GM18508 (cell line): ENCODE measurements at regions not wholly inside any gene's neighbourhood (a gene's known extent, or its start where the extent isn't known, plus 50 kb on each side); places are given as distances from the start of the nearest gene placed in this dataset.

ENCODE experiments used
- ATAC-seq: cut with Tn5 transposase; IDR thresholded peaks from one replicate; pipeline ENCODE4 v1.9.1; 2021; ENCODE audit warnings: moderate number of reproducible peaks; ENCODE audit not compliant: insufficient read depth, unreplicated experiment

DNA sequence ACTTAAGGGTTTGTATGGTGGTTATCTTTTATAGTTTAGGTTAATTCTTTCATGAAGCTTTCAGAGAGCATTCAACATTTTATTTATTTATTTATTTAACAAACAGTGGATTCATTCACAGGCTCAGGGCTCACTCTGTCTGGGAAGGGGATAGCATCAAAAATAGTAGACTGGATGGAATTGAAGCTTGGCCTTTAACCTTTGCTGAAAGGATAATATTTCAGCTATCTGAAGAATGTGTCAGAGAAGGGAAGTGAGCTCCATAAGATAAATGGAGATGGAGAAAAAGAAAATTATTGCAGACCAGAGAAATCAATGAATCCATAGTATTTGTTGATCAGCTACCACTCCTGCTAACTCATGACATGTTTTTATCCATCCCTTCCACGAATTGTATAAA, 305.6 kb downstream of the COG6 start:
- ATAC-seq: no peak

- no peak for ATAC-seq
Measured at GRCh38 chr13:39963612-39964011, 308.1 kb downstream of the COG6 start.

DNA sequence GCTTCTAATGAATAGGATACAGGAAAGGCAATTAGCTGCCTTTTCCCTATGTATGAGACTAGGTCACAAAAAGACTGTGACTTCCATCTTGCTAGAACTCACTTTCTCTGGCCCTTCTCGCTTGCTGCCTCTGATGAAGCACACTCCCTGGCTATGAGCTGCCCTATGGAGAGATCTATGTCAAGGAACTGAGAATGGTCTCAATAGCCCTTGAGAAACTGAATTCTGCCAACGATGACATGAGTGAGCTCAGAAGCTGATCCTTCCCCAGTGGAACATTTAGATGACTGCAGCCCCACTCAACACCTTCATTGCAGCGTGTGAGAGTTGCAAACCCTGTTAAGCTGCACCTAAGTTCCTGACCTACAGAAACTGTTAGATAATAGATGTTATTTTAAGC, 309.8 kb downstream of the COG6 start:
- no peak for ATAC-seq

- no peak for ATAC-seq
Measured at GRCh38 chr13:39967199-39967959, 311.9 kb downstream of the COG6 start.

GRCh38 chr13:39968646-39969475, 313.4 kb downstream of the COG6 start:
- ATAC-seq: no peak

GRCh38 chr13:39970177-39970846, 314.9 kb downstream of the COG6 start:
- no peak for ATAC-seq

- ATAC-seq: no peak
Measured at GRCh38 chr13:39971526-39971925, 316.1 kb downstream of the COG6 start.

- ATAC-seq: no peak
Measured at GRCh38 chr13:39976481-39976880, 321.0 kb downstream of the COG6 start.

DNA sequence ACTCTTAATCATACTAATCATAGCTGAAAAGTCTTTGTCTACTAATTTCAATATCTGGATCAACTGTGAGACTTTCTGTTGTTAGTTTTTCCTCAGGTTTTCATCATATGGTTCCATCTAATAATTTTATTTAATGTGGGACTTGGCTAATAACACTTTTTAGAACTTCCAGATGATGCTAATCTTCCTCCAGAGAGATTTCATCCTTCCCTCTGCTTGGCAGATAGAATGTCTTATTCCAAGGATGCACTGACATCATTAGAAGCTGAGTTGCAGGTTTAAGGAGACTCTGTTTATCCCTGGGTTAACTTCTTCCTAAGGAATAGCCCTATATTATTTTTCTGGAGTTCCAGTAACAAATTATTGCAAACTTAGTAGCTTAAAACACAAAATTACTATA, 325.6 kb downstream of the COG6 start:
- no peak for ATAC-seq

- no peak for ATAC-seq
Measured at GRCh38 chr13:39982745-39983144, 327.3 kb downstream of the COG6 start.

DNA sequence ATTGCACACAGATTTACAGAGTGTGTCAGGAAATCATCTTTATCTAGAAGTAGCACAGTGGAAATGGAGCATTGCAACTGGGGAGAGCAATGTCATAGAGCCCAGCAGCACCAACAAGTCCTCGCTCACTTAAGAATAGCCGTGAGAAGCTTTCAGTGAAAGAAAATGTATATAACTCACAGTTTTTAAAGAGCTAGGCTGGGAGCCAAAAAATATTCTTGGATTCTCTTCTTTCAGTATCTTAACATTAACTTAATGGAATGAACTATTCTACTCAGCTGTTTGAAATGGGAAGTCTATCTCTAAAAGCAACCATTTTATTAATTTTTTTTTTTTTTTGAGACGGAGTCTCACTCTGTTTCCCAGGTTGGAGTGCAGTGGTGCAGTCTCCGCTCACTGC, 329.6 kb downstream of the COG6 start:
- ATAC-seq: no peak

- ATAC-seq: no peak
Measured at GRCh38 chr13:39988351-39988750, 332.9 kb downstream of the COG6 start.

- no peak for ATAC-seq
Measured at GRCh38 chr13:39998166-39998565, 342.7 kb downstream of the COG6 start.

DNA sequence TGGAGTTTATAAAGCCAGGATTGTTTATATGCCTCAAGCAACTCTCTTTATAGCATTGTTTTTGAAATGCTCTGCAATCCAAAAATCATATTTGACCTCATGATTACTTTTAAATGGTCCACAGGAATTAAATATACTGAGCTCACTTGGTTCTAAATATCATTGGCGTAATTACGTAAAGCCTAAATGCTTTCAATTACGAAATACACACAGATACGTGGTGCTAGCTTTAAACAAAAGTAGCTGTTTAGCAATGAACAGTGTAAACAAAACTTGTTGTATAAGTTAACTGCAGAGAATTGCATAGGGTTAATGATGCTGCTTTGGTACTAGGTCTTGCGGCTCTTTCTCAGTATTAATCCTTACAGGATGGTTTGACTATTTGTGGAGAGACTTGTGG, 346.6 kb downstream of the COG6 start:
- no peak for ATAC-seq

- no peak for ATAC-seq
Measured at GRCh38 chr13:40013554-40013953, 358.1 kb downstream of the COG6 start.

GRCh38 chr13:40016953-40017660, 361.6 kb downstream of the COG6 start:
- ATAC-seq: no peak

DNA sequence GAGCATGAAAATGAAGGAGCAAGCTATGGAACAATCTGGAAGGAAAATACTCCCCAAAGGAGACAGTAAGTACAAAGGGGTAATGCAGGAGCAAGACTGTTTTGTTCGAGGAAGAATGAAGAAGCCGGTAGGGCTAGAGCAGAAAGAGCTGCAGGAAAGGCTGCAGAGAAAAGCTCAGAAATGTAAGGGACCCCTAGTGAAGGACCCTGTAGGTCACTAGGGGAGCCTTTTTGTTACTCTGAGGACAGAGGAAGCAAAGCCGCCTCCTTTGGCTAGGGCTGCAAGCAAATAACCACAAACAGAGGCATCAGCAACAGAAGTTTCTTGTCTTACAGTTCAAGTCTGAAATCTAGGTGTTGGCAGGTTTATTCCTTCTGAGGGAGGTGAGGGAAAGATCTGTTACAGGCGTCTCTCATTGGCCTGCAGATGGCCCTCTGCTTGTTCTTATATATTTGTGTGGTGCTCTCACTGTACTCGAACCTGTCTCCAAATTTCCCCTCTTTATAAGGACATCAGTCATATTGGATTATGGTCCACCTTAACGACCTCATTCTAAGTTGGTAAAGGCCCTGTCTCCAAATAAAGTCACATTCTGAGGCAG, 362.3 kb downstream of the COG6 start:
- ATAC-seq: no peak

GRCh38 chr13:40023595-40024203, 368.2 kb downstream of the COG6 start:
- ATAC-seq: no peak

GRCh38 chr13:40024204-40024966, 368.9 kb downstream of the COG6 start:
- no peak for ATAC-seq
